Large intestine (tissue), 3 donors: ENCODE measurements at regions not wholly inside any gene's neighbourhood (a gene's known extent, or its start where the extent isn't known, plus 50 kb on each side); places are given as distances from the start of the nearest gene placed in this dataset.
"Not testable (repeated sequence)": the region's sequence is repeated elsewhere in the genome, so short reads cannot be mapped to it uniquely, and the experiment has no call there.

Experiments
- DNase-seq, 2 donors: peaks; one replicate each; pipeline versions ENCODE4 v3.0.0 to v3.0.0-alpha.2; 2013
- H3K27ac ChIP-seq: one replicate; pipeline ENCODE4 v1.5.1; 2013; ENCODE audit warnings: low read length
- H3K27me3 ChIP-seq: 2 replicates; pipeline ENCODE4 v1.6.1; 2013; ENCODE audit warnings: low read length; ENCODE audit not compliant: control insufficient read depth, insufficient read depth
- H3K36me3 ChIP-seq: 2 replicates; pipeline ENCODE4 v1.6.1; 2013; ENCODE audit warnings: low read length; ENCODE audit not compliant: control insufficient read depth, insufficient read depth
- H3K4me1 ChIP-seq: one replicate; pipeline ENCODE4 v1.6.1; 2013; ENCODE audit warnings: low read length; ENCODE audit not compliant: control insufficient read depth, insufficient read depth
- H3K4me3 ChIP-seq: one replicate; pipeline ENCODE4 v1.5.1; 2013; ENCODE audit warnings: low read length
- H3K9me3 ChIP-seq: one replicate; pipeline ENCODE4 v1.6.1; 2013; ENCODE audit warnings: mild to moderate bottlenecking, low read depth, low read length, moderate library complexity; ENCODE audit not compliant: control insufficient read depth
- WGBS: methylation state at CpG from one replicate; pipeline ENCODE4 v1.1.5; 2013; ENCODE audit warnings: low lambda C conversion rate; ENCODE audit not compliant: insufficient coverage; 5-methylcytosine and 5-hydroxymethylcytosine counted together

- Histone ChIP-seq H3K4me3 (no peak overlapping the region), H3K27me3 (no peaks in the 10 kb centered on the region), H3K36me3 (no peaks in the 10 kb centered on the region), H3K27ac (no peak overlapping the region), H3K9me3 (no peaks in the 10 kb centered on the region), H3K4me1 (no peaks in the 10 kb centered on the region)
- no peak for DNase-seq
- 80% methylated on average over 1 of the region's 4 CpGs for whole genome bisulfite sequencing
Observed at GRCh38 chr5:91494447-91494996, 111.4 kb upstream of the ARRDC3 start.

DNA sequence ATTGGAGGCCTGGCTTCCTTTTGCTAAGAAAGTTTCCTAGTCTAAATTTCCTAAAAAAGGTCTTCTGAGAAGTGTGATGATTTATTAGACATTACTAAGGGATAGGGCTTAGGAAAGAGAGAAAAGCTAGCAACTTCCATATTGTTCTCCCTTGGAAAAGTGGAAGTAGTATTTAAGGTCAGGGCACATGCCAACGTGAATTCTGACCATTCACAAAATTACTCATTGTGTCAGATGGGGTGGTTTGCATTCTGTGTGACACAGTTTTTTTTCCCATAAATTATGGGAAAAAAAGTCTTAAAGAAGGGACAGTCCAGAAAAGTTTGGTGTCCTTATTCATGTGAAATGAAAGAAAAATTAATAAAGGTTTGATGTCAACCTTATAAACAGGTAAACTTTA lies 110.0 kb upstream of the ARRDC3 start:
- WGBS = 67% methylated on average over 1 of the region's 1 CpG
- DNase-seq = no peak
- no peak overlapping the region for H3K4me3 ChIP-seq
- no peaks in the 10 kb centered on the region for H3K27me3 ChIP-seq
- H3K27ac ChIP-seq = no peak overlapping the region
- H3K9me3 ChIP-seq = no peaks in the 10 kb centered on the region
- no peaks in the 10 kb centered on the region for H3K4me1 ChIP-seq
- H3K36me3 ChIP-seq = no peaks in the 10 kb centered on the region

DNA sequence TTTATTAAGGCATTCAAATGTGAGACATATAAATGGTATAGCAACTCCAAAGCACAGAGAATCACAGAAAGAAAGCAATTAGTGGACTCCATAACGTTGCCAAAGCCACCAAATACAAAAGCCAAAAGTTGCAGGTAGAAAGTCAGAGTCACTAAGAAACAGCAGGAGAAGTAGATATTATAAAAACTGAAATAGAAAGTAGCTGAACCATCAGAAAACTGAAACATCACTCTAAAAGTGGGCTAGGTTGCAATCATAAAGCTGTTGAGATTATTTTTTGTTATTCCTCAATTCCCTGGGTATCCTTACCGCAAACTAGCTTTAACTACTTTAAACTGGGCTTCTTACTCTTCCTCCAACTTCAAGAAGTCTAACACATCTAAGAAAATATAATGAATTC lies 108.1 kb upstream of the ARRDC3 start:
- 80% methylated on average over 1 of the region's 2 CpGs for WGBS
- Histone ChIP-seq H3K27me3 (no peaks in the 10 kb centered on the region), H3K9me3 (no peaks in the 10 kb centered on the region), H3K27ac (no peak overlapping the region), H3K4me1 (no peaks in the 10 kb centered on the region), H3K4me3 (no peak overlapping the region), H3K36me3 (no peaks in the 10 kb centered on the region)
- DNase-seq = no peak

GRCh38 chr5:91490316-91490715 lies 107.2 kb upstream of the ARRDC3 start:
- Histone ChIP-seq H3K9me3 (no peaks in the 10 kb centered on the region), H3K27me3 (no peaks in the 10 kb centered on the region), H3K27ac (no peak overlapping the region), H3K4me3 (no peak overlapping the region), H3K4me1 (no peaks in the 10 kb centered on the region), H3K36me3 (no peaks in the 10 kb centered on the region)
- WGBS = 83% methylated on average over 1 of the region's 3 CpGs
- DNase-seq = no peak

- H3K27ac ChIP-seq = no peak overlapping the region
- H3K27me3 ChIP-seq = no peaks in the 10 kb centered on the region
- no CpG with 5 or more reads among the region's 2 CpGs for WGBS
- no peak overlapping the region for H3K4me3 ChIP-seq
- H3K4me1 ChIP-seq = no peaks in the 10 kb centered on the region
- DNase-seq = no peak
- H3K9me3 ChIP-seq = no peaks in the 10 kb centered on the region
- H3K36me3 ChIP-seq = no peaks in the 10 kb centered on the region
Observed at GRCh38 chr5:91487420-91487819, 104.3 kb upstream of the ARRDC3 start.

DNA sequence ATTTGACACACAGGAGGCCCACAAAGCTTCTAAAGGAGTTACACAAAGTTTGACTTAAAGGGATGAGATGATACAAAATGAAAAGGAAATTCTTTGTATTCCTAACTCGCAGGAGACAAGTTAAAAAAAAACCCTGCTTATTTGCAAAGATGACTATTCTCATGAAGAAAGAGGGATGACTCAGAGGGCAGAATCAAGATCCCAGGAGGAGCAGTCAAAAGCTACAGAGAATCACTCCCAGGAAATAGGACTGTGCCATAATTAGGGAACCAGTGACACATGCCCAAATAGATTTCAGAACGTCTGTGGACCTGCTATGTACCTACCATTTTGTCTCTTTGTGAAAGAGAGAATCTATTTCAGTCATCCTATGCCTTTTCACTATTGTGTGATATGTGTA lies 103.5 kb upstream of the ARRDC3 start:
- Histone ChIP-seq H3K27me3 (no peaks in the 10 kb centered on the region), H3K4me1 (no peaks in the 10 kb centered on the region), H3K36me3 (no peaks in the 10 kb centered on the region), H3K4me3 (no peak overlapping the region), H3K9me3 (no peaks in the 10 kb centered on the region), H3K27ac (no peak overlapping the region)
- DNase-seq = no peak
- 60% methylated on average over 1 of the region's 2 CpGs for WGBS

GRCh38 chr5:91484662-91485061 lies 101.5 kb upstream of the ARRDC3 start:
- H3K4me3 ChIP-seq = no peak overlapping the region
- H3K4me1 ChIP-seq = no peaks in the 10 kb centered on the region
- H3K36me3 ChIP-seq = no peaks in the 10 kb centered on the region
- H3K9me3 ChIP-seq = no peaks in the 10 kb centered on the region
- no peaks in the 10 kb centered on the region for H3K27me3 ChIP-seq
- DNase-seq = no peak
- H3K27ac ChIP-seq = no peak overlapping the region

DNA sequence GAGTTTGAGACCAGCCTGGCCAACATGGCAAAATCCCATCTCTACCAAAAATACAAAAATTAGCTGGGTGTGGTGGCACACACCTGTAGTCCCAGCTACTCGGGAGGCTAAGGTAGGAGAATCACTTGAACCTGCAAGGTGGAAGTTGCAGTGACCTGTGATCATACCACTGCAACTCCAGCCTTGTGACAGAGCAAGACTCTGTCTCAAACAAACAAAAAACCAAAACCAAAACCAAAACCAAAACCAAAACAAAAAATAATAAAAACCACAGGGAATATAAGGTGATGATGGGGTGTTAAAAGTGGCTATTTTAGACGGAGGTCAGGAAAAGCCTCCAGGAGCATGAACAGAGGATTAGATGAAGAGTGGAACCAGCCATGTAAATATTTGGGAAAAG lies 96.3 kb upstream of the ARRDC3 start:
- DNase-seq = not testable (repeated sequence)

GRCh38 chr5:91478096-91478495 lies 95.0 kb upstream of the ARRDC3 start:
- WGBS = 80% methylated on average over 1 of the region's 2 CpGs

More for the DNA sequence above, 96.3 kb upstream of the ARRDC3 start:
- no CpG with 5 or more reads among the region's 2 CpGs for WGBS
- not testable (repeated sequence) for H3K4me1 ChIP-seq, H3K27ac ChIP-seq, H3K4me3 ChIP-seq, H3K9me3 ChIP-seq, H3K36me3 ChIP-seq, H3K27me3 ChIP-seq

DNA sequence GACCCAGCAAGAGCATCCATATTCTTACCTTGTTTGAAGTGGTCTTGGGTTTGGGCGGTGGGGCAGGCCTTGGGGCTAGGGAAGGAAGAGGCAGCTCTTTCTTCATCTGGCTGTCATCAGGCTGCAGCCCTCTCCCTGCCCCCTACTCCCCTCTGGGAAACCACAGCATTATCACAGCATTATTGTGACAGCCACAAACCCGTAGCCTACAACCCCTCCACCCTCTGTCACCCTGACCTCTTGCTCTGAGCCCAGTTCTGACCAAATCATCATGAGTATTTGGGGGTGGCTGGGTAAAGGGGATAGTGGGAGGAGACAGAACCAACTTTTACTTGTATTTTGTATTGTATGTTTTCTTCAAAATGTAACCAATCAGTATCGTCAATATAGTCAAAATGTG lies 94.3 kb upstream of the ARRDC3 start:
- 100% methylated on average over 1 of the region's 3 CpGs for WGBS

More at GRCh38 chr5:91478096-91478495, 95.0 kb upstream of the ARRDC3 start:
- no peak for DNase-seq
- H3K36me3 ChIP-seq = no peaks in the 10 kb centered on the region
- no peak overlapping the region for H3K27ac ChIP-seq
- H3K27me3 ChIP-seq = no peaks in the 10 kb centered on the region
- no peak overlapping the region for H3K4me3 ChIP-seq
- H3K9me3 ChIP-seq = no peaks in the 10 kb centered on the region
- no peaks in the 10 kb centered on the region for H3K4me1 ChIP-seq

DNA sequence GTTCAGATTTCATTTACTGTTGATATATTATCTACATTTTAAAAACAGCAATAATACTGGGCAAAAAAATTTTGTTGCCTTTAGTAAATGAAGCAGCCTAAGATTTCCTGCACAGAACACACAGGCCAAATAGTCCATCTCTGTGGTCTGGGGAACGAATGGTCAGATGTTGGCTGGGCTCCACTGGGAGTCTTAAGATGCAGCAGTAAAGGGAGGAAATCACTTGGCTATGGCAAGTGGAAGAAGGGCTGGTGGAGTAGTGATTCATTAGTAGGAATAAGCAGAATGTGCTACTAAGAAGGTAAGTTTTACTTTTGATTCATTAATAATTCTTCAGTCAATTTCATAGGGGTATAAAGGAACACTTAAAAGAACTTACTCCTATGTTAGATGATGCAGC lies 91.1 kb upstream of the ARRDC3 start:
- no peaks in the 10 kb centered on the region for H3K9me3 ChIP-seq
- no peak overlapping the region for H3K4me3 ChIP-seq
- WGBS = no CpG with 5 or more reads among the region's 1 CpG
- H3K27me3 ChIP-seq = no peaks in the 10 kb centered on the region
- H3K27ac ChIP-seq = no peak overlapping the region
- H3K36me3 ChIP-seq = no peaks in the 10 kb centered on the region
- no peak for DNase-seq
- no peaks in the 10 kb centered on the region for H3K4me1 ChIP-seq

More for the DNA sequence above, 94.3 kb upstream of the ARRDC3 start:
- no peak for DNase-seq
- no peaks in the 10 kb centered on the region for H3K4me1 ChIP-seq
- no peaks in the 10 kb centered on the region for H3K27me3 ChIP-seq
- H3K27ac ChIP-seq = no peak overlapping the region
- H3K36me3 ChIP-seq = no peaks in the 10 kb centered on the region
- H3K9me3 ChIP-seq = no peaks in the 10 kb centered on the region
- H3K4me3 ChIP-seq = no peak overlapping the region
